IPS-18a (cell line): ENCODE measurements at regions not wholly inside any gene's neighbourhood (a gene's known extent, or its start where the extent isn't known, plus 50 kb on each side); places are given as distances from the start of the nearest gene placed in this dataset.
"Not testable (repeated sequence)": the region's sequence is repeated elsewhere in the genome, so short reads cannot be mapped to it uniquely, and the experiment has no call there.

Source experiments
- H3K27ac ChIP-seq: one replicate; pipeline ENCODE4 v1.5.1; 2013; ENCODE audit warnings: low read length
- H3K27me3 ChIP-seq: one replicate; pipeline ENCODE4 v1.6.1; 2013; ENCODE audit warnings: mild to moderate bottlenecking, low read length; ENCODE audit not compliant: control insufficient read depth, insufficient read depth
- H3K36me3 ChIP-seq: one replicate; pipeline ENCODE4 v1.6.1; 2013; ENCODE audit warnings: low read depth, low read length; ENCODE audit not compliant: control insufficient read depth
- H3K4me1 ChIP-seq: one replicate; pipeline ENCODE4 v1.6.1; 2013; ENCODE audit warnings: low read depth, low read length; ENCODE audit not compliant: control insufficient read depth
- H3K4me3 ChIP-seq: one replicate; pipeline ENCODE4 v1.5.1; 2013; ENCODE audit warnings: low read length
- H3K9ac ChIP-seq: one replicate; pipeline ENCODE4 v1.6.1; 2013; ENCODE audit warnings: mild to moderate bottlenecking, low read length, moderate library complexity
- H3K9me3 ChIP-seq: one replicate; pipeline ENCODE4 v1.6.1; 2013; ENCODE audit warnings: low read depth, low read length; ENCODE audit not compliant: control insufficient read depth

DNA sequence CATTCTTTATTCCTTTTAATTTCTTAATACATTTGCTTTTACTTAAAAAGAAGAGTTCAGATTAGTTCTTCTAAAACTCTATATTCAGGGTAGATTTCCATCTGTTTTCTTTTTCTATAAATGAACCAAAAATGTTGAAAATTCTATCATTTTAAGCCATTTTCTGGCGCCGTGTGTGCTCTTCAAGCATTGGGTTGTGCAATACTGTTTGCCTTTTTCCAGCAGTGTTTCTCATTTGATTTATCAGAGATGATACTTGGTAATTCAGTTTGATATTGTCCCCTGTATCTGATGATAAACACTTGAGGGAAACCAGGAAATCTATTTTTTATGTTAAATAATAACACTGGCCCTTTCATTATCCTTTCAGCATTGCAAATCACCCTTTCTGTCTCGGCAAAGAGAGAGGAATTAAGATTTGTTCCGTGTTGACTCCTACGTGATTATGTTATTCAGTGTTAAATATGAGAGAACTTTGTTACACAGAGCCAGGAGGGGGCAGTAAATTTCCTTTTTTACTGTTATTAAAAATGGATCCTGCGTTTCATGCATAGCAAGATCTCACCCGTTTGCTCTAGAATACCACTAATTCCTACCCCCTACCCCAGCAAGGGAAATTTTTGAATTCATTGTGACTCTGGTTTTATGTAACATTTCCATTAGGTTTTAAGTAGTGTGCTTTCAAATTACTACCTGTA, 606.9 kb upstream of the RBFOX1 start:
- no peaks in the 10 kb centered on the region for H3K9me3 ChIP-seq
- no peaks in the 10 kb centered on the region for H3K4me1 ChIP-seq
- no peak overlapping the region for H3K4me3 ChIP-seq
- no peak overlapping the region for H3K9ac ChIP-seq
- H3K27me3 ChIP-seq: no peaks in the 10 kb centered on the region
- no peaks in the 10 kb centered on the region for H3K36me3 ChIP-seq
- H3K27ac ChIP-seq: no peak overlapping the region

DNA sequence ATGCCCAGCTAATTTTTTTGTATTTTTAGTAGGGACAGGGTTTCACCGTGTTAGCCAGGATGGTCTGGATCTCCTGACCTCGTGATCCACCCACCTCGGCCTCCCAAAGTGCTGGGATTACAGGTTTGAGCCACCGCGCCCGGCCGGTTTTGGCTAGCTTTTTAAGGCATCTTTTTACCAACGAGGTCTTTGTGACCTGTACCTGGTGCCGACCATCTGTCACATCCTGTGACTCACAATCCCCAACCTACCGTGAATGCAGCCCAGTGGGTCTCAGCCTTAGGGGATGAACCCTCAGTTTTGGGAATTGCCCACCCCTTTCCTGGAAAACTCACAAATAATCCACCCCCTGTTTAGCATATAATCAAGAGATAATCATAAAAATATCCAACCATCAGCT, 607.4 kb upstream of the RBFOX1 start:
- not testable (repeated sequence) for H3K4me1 ChIP-seq, H3K27me3 ChIP-seq, H3K36me3 ChIP-seq, H3K9me3 ChIP-seq, H3K4me3 ChIP-seq, H3K27ac ChIP-seq, H3K9ac ChIP-seq

GRCh38 chr16:6722786-6723185, 609.9 kb upstream of the RBFOX1 start:
- no peak overlapping the region for H3K4me3 ChIP-seq
- H3K36me3 ChIP-seq: no peaks in the 10 kb centered on the region
- no peaks in the 10 kb centered on the region for H3K27me3 ChIP-seq
- H3K4me1 ChIP-seq: no peaks in the 10 kb centered on the region
- H3K27ac ChIP-seq: no peak overlapping the region
- no peak overlapping the region for H3K9ac ChIP-seq
- no peaks in the 10 kb centered on the region for H3K9me3 ChIP-seq

- no peaks in the 10 kb centered on the region for H3K36me3 ChIP-seq
- no peaks in the 10 kb centered on the region for H3K27me3 ChIP-seq
- no peak overlapping the region for H3K27ac ChIP-seq
- H3K9me3 ChIP-seq: no peaks in the 10 kb centered on the region
- H3K4me1 ChIP-seq: no peaks in the 10 kb centered on the region
- H3K9ac ChIP-seq: no peak overlapping the region
- H3K4me3 ChIP-seq: no peak overlapping the region
Measured at GRCh38 chr16:6714510-6714909, 618.1 kb upstream of the RBFOX1 start.

GRCh38 chr16:6709736-6710135, 622.9 kb upstream of the RBFOX1 start:
- H3K4me3 ChIP-seq: no peak overlapping the region
- H3K9ac ChIP-seq: no peak overlapping the region
- H3K27me3 ChIP-seq: no peaks in the 10 kb centered on the region
- no peaks in the 10 kb centered on the region for H3K4me1 ChIP-seq
- H3K27ac ChIP-seq: no peak overlapping the region
- H3K9me3 ChIP-seq: no peaks in the 10 kb centered on the region
- H3K36me3 ChIP-seq: no peaks in the 10 kb centered on the region

DNA sequence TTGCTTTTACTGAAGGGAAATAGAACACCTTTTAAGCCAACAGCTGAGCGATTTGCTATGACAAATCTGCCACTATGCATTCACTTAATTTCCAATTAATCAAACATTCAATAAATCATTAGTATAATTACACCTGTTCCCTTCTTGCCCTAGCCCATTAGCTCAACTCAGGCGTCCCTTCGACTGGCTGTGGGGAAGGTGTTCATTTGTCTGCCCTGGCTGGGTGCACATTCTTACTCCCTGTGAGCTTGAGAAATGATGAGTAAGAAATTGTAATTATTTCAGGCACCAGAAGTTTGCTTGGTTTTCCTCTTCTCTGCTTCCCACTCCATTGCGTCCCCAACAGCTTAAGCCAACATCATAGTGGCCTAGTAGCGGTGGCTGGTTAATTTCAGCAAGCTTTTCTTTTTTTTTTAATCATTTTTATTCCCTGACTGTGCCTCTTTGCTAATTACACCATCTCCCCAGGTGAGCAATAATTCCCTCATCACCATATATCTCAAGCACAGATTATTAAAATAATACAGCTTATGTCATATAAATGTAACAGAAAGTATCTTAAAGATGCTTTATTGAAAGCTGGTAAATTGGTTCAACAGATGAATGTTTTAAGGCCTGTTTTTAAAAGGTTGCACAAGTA, 623.9 kb upstream of the RBFOX1 start:
- H3K4me1 ChIP-seq: no peaks in the 10 kb centered on the region
- no peak overlapping the region for H3K27ac ChIP-seq
- no peaks in the 10 kb centered on the region for H3K9me3 ChIP-seq
- no peak overlapping the region for H3K4me3 ChIP-seq
- H3K9ac ChIP-seq: no peak overlapping the region
- H3K27me3 ChIP-seq: no peaks in the 10 kb centered on the region
- no peaks in the 10 kb centered on the region for H3K36me3 ChIP-seq

- H3K27me3 ChIP-seq: no peaks in the 10 kb centered on the region
- no peaks in the 10 kb centered on the region for H3K4me1 ChIP-seq
- H3K4me3 ChIP-seq: no peak overlapping the region
- no peaks in the 10 kb centered on the region for H3K36me3 ChIP-seq
- H3K9ac ChIP-seq: no peak overlapping the region
- no peak overlapping the region for H3K27ac ChIP-seq
- H3K9me3 ChIP-seq: no peaks in the 10 kb centered on the region
Measured at GRCh38 chr16:6704306-6704930, 628.2 kb upstream of the RBFOX1 start.

DNA sequence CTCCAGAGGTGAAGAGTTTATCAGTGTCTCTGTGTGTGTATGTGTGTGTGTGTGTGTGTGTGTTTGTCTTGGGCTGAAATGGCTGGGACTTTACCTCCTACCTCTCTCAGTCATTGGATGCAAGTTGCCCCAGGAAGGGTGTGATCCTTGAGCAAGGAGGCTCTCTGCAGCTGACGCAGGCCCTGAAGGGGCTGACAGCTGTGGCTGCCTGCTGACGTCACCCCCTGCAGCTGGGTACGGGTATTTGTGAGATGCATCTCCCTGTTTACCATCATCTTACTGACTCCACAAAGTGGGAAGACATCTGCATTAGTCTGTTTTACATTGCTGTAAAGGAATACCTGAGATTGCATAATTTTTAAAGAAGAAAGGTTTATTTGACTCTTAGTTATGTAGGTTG, 631.5 kb upstream of the RBFOX1 start:
- Histone ChIP-seq H3K27me3 (no peaks in the 10 kb centered on the region), H3K4me1 (no peaks in the 10 kb centered on the region), H3K9ac (no peak overlapping the region), H3K4me3 (no peak overlapping the region), H3K27ac (no peak overlapping the region), H3K9me3 (no peaks in the 10 kb centered on the region), H3K36me3 (no peaks in the 10 kb centered on the region)

GRCh38 chr16:6698548-6698947, 634.1 kb upstream of the RBFOX1 start:
- Histone ChIP-seq H3K36me3 (no peaks in the 10 kb centered on the region), H3K27me3 (no peaks in the 10 kb centered on the region), H3K9ac (no peak overlapping the region), H3K4me3 (no peak overlapping the region), H3K27ac (no peak overlapping the region), H3K4me1 (no peaks in the 10 kb centered on the region), H3K9me3 (no peaks in the 10 kb centered on the region)

DNA sequence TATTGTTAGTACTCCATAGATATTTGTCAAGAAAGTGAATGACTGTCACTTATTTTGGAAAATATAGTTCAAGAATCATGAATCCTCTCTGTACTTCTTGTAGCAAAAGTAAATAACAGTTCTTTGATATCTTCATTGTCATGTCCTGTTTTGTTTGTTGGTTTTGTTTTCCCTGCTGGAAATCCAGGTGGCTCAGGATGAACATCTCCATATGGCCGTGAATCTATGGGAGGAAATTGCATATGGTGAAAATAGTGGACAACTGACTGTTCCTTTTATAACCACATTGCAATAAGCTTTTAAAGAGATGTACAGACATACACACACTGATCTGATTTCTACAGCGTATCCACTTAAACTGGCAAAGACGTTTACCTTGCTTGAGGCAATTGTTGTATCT, 637.0 kb upstream of the RBFOX1 start:
- no peaks in the 10 kb centered on the region for H3K27me3 ChIP-seq
- H3K4me3 ChIP-seq: no peak overlapping the region
- no peak overlapping the region for H3K9ac ChIP-seq
- no peak overlapping the region for H3K27ac ChIP-seq
- no peaks in the 10 kb centered on the region for H3K36me3 ChIP-seq
- no peaks in the 10 kb centered on the region for H3K9me3 ChIP-seq
- H3K4me1 ChIP-seq: no peaks in the 10 kb centered on the region

GRCh38 chr16:6694636-6695035, 638.0 kb upstream of the RBFOX1 start:
- no peak overlapping the region for H3K9ac ChIP-seq
- no peaks in the 10 kb centered on the region for H3K36me3 ChIP-seq
- H3K27me3 ChIP-seq: no peaks in the 10 kb centered on the region
- H3K4me3 ChIP-seq: no peak overlapping the region
- no peaks in the 10 kb centered on the region for H3K4me1 ChIP-seq
- no peak overlapping the region for H3K27ac ChIP-seq
- no peaks in the 10 kb centered on the region for H3K9me3 ChIP-seq

DNA sequence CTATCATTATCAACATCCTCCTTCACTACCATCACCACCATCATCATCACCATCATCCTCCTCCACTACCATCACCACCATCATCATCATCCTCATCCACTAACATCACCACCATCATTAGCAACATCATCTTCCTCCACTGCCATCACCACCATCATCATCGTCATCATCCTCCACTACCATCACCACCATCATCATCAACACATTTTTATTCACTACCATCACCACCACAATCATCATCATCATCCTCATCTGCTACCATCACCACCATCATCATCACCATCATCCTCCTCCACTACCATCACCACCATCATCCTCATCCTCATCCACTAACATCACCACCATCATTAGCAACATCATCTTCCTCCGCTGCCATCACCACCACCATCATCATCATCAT, 639.2 kb upstream of the RBFOX1 start:
- H3K27ac ChIP-seq, H3K4me3 ChIP-seq, H3K36me3 ChIP-seq, H3K4me1 ChIP-seq, H3K9me3 ChIP-seq, H3K27me3 ChIP-seq, H3K9ac ChIP-seq: not testable (repeated sequence)
